Upper lobe of left lung (tissue), 4 donors: ENCODE measurements at regions not wholly inside any gene's neighbourhood (a gene's known extent, or its start where the extent isn't known, plus 50 kb on each side); places are given as distances from the start of the nearest gene placed in this dataset.

Experiments
- POLR2A ChIP-seq, 4 donors: fragments of 450-650 bp; IDR thresholded peaks; one replicate each; pipeline ENCODE4 v1.5.1; 2016 to 2017; ENCODE audit warnings: antibody characterized with exemption in 4 of 4, mild to moderate bottlenecking in 2 of 4
- TF ChIP-seq, protein P1 (sequence below), 6 experiments: fragments of 450-650 bp in 4 of 6; fragments of 200-600 bp in 2 of 6; sonication (generic) in 2 of 6; IDR thresholded peaks; one replicate each; pipeline ENCODE4 v1.5.1; 2016 to 2019; ENCODE audit warnings: antibody characterized with exemption in 6 of 6

DNA sequence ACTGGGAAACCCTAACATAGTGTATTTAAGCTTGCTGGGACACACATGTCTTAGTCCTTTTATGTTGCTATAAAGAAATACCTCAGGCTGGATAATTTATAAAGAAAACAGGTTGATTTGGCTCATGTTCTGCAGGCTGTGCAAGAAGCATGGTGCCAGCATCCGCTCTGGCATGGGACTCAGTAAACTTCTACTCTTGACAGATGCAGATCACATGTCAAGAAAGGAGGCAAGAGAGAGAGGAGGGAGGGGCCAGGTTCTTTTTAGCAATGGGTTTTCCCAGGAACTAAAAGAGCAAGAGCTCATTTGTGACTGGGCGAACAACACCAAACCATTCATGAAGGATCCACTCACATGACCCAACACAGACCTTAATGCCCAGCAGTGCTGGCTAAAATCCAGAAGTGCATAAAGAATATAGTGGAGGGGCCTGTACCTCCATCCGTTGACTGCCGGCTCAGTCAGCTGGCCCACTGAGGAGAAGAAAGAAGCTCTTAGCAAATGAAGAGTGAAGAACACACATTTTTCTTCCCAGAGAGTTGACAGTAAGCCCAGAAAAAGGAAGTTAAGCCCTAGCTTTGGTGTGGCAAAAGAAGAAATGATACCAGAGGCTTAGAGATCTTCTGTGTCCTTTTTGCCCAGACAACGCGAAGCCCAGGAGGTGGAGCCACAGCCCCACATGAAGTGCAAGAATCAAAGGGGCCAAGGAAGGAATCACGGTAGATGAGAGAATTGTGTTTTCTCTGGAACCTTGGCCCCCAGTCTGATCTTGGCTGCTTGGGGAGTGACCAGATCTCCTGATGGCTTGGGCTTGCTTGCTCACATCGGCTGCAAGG lies 183.5 kb upstream of the FAM98A start:
- no peak for TF ChIP-seq POLR2A (IDR thresholded peaks at IDR 0.05)
- TF ChIP-seq, protein P1, sequence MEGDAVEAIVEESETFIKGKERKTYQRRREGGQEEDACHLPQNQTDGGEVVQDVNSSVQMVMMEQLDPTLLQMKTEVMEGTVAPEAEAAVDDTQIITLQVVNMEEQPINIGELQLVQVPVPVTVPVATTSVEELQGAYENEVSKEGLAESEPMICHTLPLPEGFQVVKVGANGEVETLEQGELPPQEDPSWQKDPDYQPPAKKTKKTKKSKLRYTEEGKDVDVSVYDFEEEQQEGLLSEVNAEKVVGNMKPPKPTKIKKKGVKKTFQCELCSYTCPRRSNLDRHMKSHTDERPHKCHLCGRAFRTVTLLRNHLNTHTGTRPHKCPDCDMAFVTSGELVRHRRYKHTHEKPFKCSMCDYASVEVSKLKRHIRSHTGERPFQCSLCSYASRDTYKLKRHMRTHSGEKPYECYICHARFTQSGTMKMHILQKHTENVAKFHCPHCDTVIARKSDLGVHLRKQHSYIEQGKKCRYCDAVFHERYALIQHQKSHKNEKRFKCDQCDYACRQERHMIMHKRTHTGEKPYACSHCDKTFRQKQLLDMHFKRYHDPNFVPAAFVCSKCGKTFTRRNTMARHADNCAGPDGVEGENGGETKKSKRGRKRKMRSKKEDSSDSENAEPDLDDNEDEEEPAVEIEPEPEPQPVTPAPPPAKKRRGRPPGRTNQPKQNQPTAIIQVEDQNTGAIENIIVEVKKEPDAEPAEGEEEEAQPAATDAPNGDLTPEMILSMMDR (IDR thresholded peaks at IDR 0.05) = no peak
